HEK293T (cell line): ENCODE measurements at regions not wholly inside any gene's neighbourhood (a gene's known extent, or its start where the extent isn't known, plus 50 kb on each side); places are given as distances from the start of the nearest gene placed in this dataset.

Experiments
- ELF4 ChIP-seq: fragments of 450-650 bp; IDR thresholded peaks from 2 replicates; pipeline ENCODE4 v1.6.1; 2017; ENCODE audit warnings: antibody characterized with exemption
- FOXM1 ChIP-seq: fragments of 450-650 bp; IDR thresholded peaks from 2 replicates; pipeline ENCODE4 v1.6.1; 2017; ENCODE audit warnings: mild to moderate bottlenecking, borderline replicate concordance
- HDGF ChIP-seq: fragments of 450-650 bp; IDR thresholded peaks from 2 replicates; pipeline ENCODE4 v1.6.1; 2017; ENCODE audit warnings: antibody characterized with exemption, borderline replicate concordance
- LEF1 ChIP-seq: fragments of 450-650 bp; IDR thresholded peaks from 2 replicates; pipeline ENCODE4 v1.6.1; 2017; ENCODE audit warnings: mild to moderate bottlenecking, borderline replicate concordance
- NFRKB ChIP-seq: fragments of 450-650 bp; IDR thresholded peaks from 2 replicates; pipeline ENCODE4 v1.6.1; 2016; ENCODE audit warnings: mild to moderate bottlenecking, moderate library complexity
- SP1 ChIP-seq: fragments of 450-650 bp; IDR thresholded peaks from 2 replicates; pipeline ENCODE4 v1.6.1; 2017
- SUZ12 ChIP-seq: fragments of 450-650 bp; IDR thresholded peaks from 2 replicates; pipeline ENCODE4 v1.6.1; 2016; ENCODE audit warnings: mild to moderate bottlenecking
- TARDBP ChIP-seq: fragments of 450-650 bp; IDR thresholded peaks from 2 replicates; pipeline ENCODE4 v1.6.1; 2016

GRCh38 chr4:8928074-8928473 lies 56.4 kb upstream of the HMX1 start:
- TF ChIP-seq SUZ12 (no peak), SP1 (no peak), HDGF (no peak), TARDBP (no peak), NFRKB (no peak), FOXM1 (no peak), LEF1 (no peak), ELF4 (no peak)
